Osteocyte (in vitro differentiated cells): ENCODE measurements at regions not wholly inside any gene's neighbourhood (a gene's known extent, or its start where the extent isn't known, plus 50 kb on each side); places are given as distances from the start of the nearest gene placed in this dataset.

Source experiments
- DNase-seq: peaks from one replicate; pipeline ENCODE4 v3.0.0; 2021; ENCODE audit warnings: mixed read lengths; ENCODE audit not compliant: unreplicated experiment; ENCODE audit errors: extremely low spot score
- H3K27ac Mint-ChIP-seq: one replicate; pipeline ENCODE4 v1.8.0; 2021; ENCODE audit warnings: mild to moderate bottlenecking, mixed read lengths; ENCODE audit not compliant: unreplicated experiment
- H3K27me3 Mint-ChIP-seq: one replicate; pipeline ENCODE4 v1.8.0; 2021; ENCODE audit warnings: mixed read lengths; ENCODE audit not compliant: unreplicated experiment
- H3K36me3 Mint-ChIP-seq: one replicate; pipeline ENCODE4 v1.8.0; 2021; ENCODE audit warnings: mixed read lengths; ENCODE audit not compliant: unreplicated experiment
- H3K4me1 Mint-ChIP-seq: one replicate; pipeline ENCODE4 v1.8.0; 2021; ENCODE audit warnings: mixed read lengths; ENCODE audit not compliant: unreplicated experiment
- H3K4me3 Mint-ChIP-seq: one replicate; pipeline ENCODE4 v1.8.0; 2021; ENCODE audit warnings: mild to moderate bottlenecking, moderate library complexity, mixed read lengths; ENCODE audit not compliant: unreplicated experiment
- H3K9me3 Mint-ChIP-seq: one replicate; pipeline ENCODE4 v1.8.0; 2021; ENCODE audit warnings: mixed read lengths; ENCODE audit not compliant: unreplicated experiment
- CTCF ChIP-seq: fragments of 200-600 bp; sonication (generic); IDR thresholded peaks from 2 replicates; pipeline ENCODE4 v1.5.0; 2021; ENCODE audit warnings: antibody characterized with exemption, mild to moderate bottlenecking, moderate library complexity

- Mint-ChIP-seq H3K9me3 (no peaks in the 10 kb centered on the region), H3K4me1 (peaks cover 2% of the 10 kb centered on the region), H3K27ac (no peak overlapping the region), H3K36me3 (no peaks in the 10 kb centered on the region), H3K27me3 (peaks cover 2% of the 10 kb centered on the region), H3K4me3 (no peak overlapping the region)
- DNase-seq = no peak
- no peak for TF ChIP-seq CTCF
Measured at GRCh38 chr17:70787721-70788300, 618.5 kb downstream of the KCNJ2 start.

GRCh38 chr17:70791748-70792443, 622.6 kb downstream of the KCNJ2 start:
- no peak for TF ChIP-seq CTCF
- H3K27me3 Mint-ChIP-seq = peaks cover 2% of the 10 kb centered on the region
- H3K27ac Mint-ChIP-seq = no peak overlapping the region
- peaks cover 4% of the 10 kb centered on the region for H3K4me1 Mint-ChIP-seq
- no peaks in the 10 kb centered on the region for H3K36me3 Mint-ChIP-seq
- H3K9me3 Mint-ChIP-seq = no peaks in the 10 kb centered on the region
- no peak for DNase-seq
- no peak overlapping the region for H3K4me3 Mint-ChIP-seq

GRCh38 chr17:70794738-70795137, 625.4 kb downstream of the KCNJ2 start:
- Mint-ChIP-seq H3K9me3 (no peaks in the 10 kb centered on the region), H3K4me1 (peaks cover 4% of the 10 kb centered on the region), H3K36me3 (no peaks in the 10 kb centered on the region), H3K27me3 (no peaks in the 10 kb centered on the region), H3K4me3 (no peak overlapping the region), H3K27ac (no peak overlapping the region)
- TF ChIP-seq CTCF = no peak
- no peak for DNase-seq

GRCh38 chr17:70795620-70796019, 626.3 kb downstream of the KCNJ2 start:
- H3K4me3 Mint-ChIP-seq = no peak overlapping the region
- no peaks in the 10 kb centered on the region for H3K27me3 Mint-ChIP-seq
- H3K27ac Mint-ChIP-seq = no peak overlapping the region
- DNase-seq = no peak
- peaks cover 4% of the 10 kb centered on the region for H3K4me1 Mint-ChIP-seq
- no peaks in the 10 kb centered on the region for H3K9me3 Mint-ChIP-seq
- H3K36me3 Mint-ChIP-seq = no peaks in the 10 kb centered on the region
- no peak for TF ChIP-seq CTCF

GRCh38 chr17:70796757-70797156, 627.4 kb downstream of the KCNJ2 start:
- H3K4me1 Mint-ChIP-seq = peaks cover 4% of the 10 kb centered on the region
- H3K4me3 Mint-ChIP-seq = no peak overlapping the region
- H3K9me3 Mint-ChIP-seq = no peaks in the 10 kb centered on the region
- H3K27me3 Mint-ChIP-seq = no peaks in the 10 kb centered on the region
- TF ChIP-seq CTCF = no peak
- DNase-seq = no peak
- no peak overlapping the region for H3K27ac Mint-ChIP-seq
- no peaks in the 10 kb centered on the region for H3K36me3 Mint-ChIP-seq
